H1 (cell line): ENCODE measurements at regions not wholly inside any gene's neighbourhood (a gene's known extent, or its start where the extent isn't known, plus 50 kb on each side); places are given as distances from the start of the nearest gene placed in this dataset.

Experiments
- CTCF ChIA-PET: fragments of 300-600 bp; sonication (Branson Sonifier 250); formaldehyde crosslinking; loops from one replicate; lab custom pipeline; 2021; ENCODE audit not compliant: partially characterized antibody; lab: Charles Lee
- POLR2A ChIA-PET: fragments of 300-600 bp; sonication (Branson Sonifier 250); formaldehyde crosslinking; loops from one replicate; lab custom pipeline; 2021; ENCODE audit warnings: inconsistent platforms; ENCODE audit not compliant: partially characterized antibody; lab: Charles Lee
- DNase-seq, 2 experiments: peaks; one replicate each; pipeline versions ENCODE4 v3.0.0 to v3.0.0-alpha.2; 2010 to 2022; ENCODE audit warnings: low spot score in 2 of 2, low read depth in 1 of 2, mixed read lengths in 1 of 2
- FAIRE-seq: peaks from 2 replicates; lab custom pipeline; 2011; peaks lifted over from hg19 to GRCh38; lab: Jason Lieb, UNC
- H2AFZ ChIP-seq: 2 replicates; pipeline ENCODE4 v1.8.1; 2012; ENCODE audit warnings: low read length, inconsistent platforms
- H2AK5ac ChIP-seq: 2 replicates; pipeline ENCODE4 v1.6.1; 2013; ENCODE audit warnings: low read depth, low read length
- H2BK120ac ChIP-seq: replicated peaks from 2 replicates; pipeline ENCODE3; 2013; ENCODE audit warnings: low read depth, low read length, inconsistent platforms
- H2BK12ac ChIP-seq: 2 replicates; pipeline ENCODE4 v1.6.1; 2013; ENCODE audit warnings: low read depth, low read length
- H2BK15ac ChIP-seq: 2 replicates; pipeline ENCODE4 v1.6.1; 2013; ENCODE audit warnings: low read length
- H2BK20ac ChIP-seq: 2 replicates; pipeline ENCODE4 v1.6.1; 2013; ENCODE audit warnings: low read length
- H2BK5ac ChIP-seq: 2 replicates; pipeline ENCODE4 v1.6.1; 2013; ENCODE audit warnings: low read depth, low read length
- H3K14ac ChIP-seq: 2 replicates; pipeline ENCODE4 v1.6.1; 2013; ENCODE audit warnings: inconsistent platforms; ENCODE audit not compliant: insufficient read length
- H3K18ac ChIP-seq: 2 replicates; pipeline ENCODE4 v1.6.1; 2013; ENCODE audit warnings: low read length; ENCODE audit errors: extremely low read depth
- H3K23ac ChIP-seq: 2 replicates; pipeline ENCODE4 v1.6.1; 2013; ENCODE audit warnings: inconsistent platforms; ENCODE audit not compliant: insufficient read length
- H3K23me2 ChIP-seq: 2 replicates; pipeline ENCODE4 v1.6.1; 2013; ENCODE audit warnings: low read depth, low read length
- H3K27ac ChIP-seq: 2 replicates; pipeline ENCODE4 v1.6.1; 2011; ENCODE audit warnings: low read depth, low read length, inconsistent platforms
- H3K27me3 ChIP-seq, 4 experiments: replicated peaks in 1 of 4; 1 replicate in 1 of 4; 2 replicates in 3 of 4; pipeline versions ENCODE4 v1.6.1 to v1.8.1; 2011 to 2013; ENCODE audit warnings: low read length in 3 of 4, mild to moderate bottlenecking in 3 of 4, inconsistent platforms in 2 of 4, mixed read lengths in 2 of 4, moderate library complexity in 1 of 4; ENCODE audit not compliant: control insufficient read depth in 3 of 4, insufficient read depth in 3 of 4; ENCODE audit errors: extremely low read depth in 1 of 4
- H3K36me3 ChIP-seq, 4 experiments: 2 replicates each; pipeline versions ENCODE4 v1.6.1 to v1.8.1; 2011 to 2013; ENCODE audit warnings: mild to moderate bottlenecking in 4 of 4, low read length in 3 of 4, moderate library complexity in 2 of 4, control low read depth in 1 of 4, inconsistent platforms in 1 of 4; ENCODE audit not compliant: insufficient read depth in 4 of 4, control insufficient read depth in 2 of 4
- H3K4ac ChIP-seq: replicated peaks from 2 replicates; pipeline ENCODE3; 2013; ENCODE audit warnings: low read length, low read depth, mixed read lengths, inconsistent platforms; ENCODE audit not compliant: insufficient read length
- H3K4me1 ChIP-seq, 4 experiments: replicated peaks in 1 of 4; 1 replicate in 1 of 4; 2 replicates in 3 of 4; pipeline versions ENCODE4 v1.6.1 to v1.8.1; 2011 to 2013; ENCODE audit warnings: low read length in 3 of 4, inconsistent platforms in 2 of 4, mixed read lengths in 1 of 4; ENCODE audit not compliant: insufficient read depth in 4 of 4, control insufficient read depth in 3 of 4
- H3K4me2 ChIP-seq, 2 experiments: 2 replicates each; pipeline versions ENCODE4 v1.6.1 to v1.8.1; 2011 to 2013; ENCODE audit warnings: low read depth in 2 of 2, low read length in 2 of 2, control low read depth in 1 of 2, inconsistent platforms in 1 of 2, mild to moderate bottlenecking in 1 of 2; ENCODE audit not compliant: insufficient read depth in 1 of 2
- H3K4me3 ChIP-seq, 4 experiments: fragments of 200-600, 300-600 bp in 1 of 4; sonication (generic), shearing (Covaris generic), sonication (Bioruptor Twin) in 1 of 4; 2 replicates each; pipeline versions ENCODE4 v1.5.1 to v1.8.1; 2011 to 2016; ENCODE audit warnings: low read length in 4 of 4, low read depth in 3 of 4, control low read depth in 2 of 4, inconsistent platforms in 2 of 4, mild to moderate bottlenecking in 2 of 4, mixed read lengths in 1 of 4, moderate library complexity in 1 of 4; ENCODE audit not compliant: insufficient read depth in 2 of 4; ENCODE audit errors: extremely low read depth in 1 of 4
- H3K56ac ChIP-seq: replicated peaks from 2 replicates; pipeline ENCODE3; 2013; ENCODE audit warnings: low read depth, mild to moderate bottlenecking, mixed read lengths, low read length, inconsistent platforms; ENCODE audit not compliant: insufficient read length
- H3K79me1 ChIP-seq: 2 replicates; pipeline ENCODE4 v1.6.1; 2013; ENCODE audit warnings: low read depth, low read length, control low read depth
- H3K79me2 ChIP-seq, 2 experiments: 2 replicates each; pipeline versions ENCODE4 v1.6.1 to v1.8.1; 2012 to 2013; ENCODE audit warnings: low read length in 2 of 2, mild to moderate bottlenecking in 2 of 2, inconsistent platforms in 1 of 2; ENCODE audit not compliant: insufficient read depth in 2 of 2, control insufficient read depth in 1 of 2
- H3K9ac ChIP-seq, 4 experiments: replicated peaks in 1 of 4; 1 replicate in 1 of 4; 2 replicates in 3 of 4; pipeline versions ENCODE4 v1.6.1 to v1.8.1; 2011 to 2013; ENCODE audit warnings: low read depth in 3 of 4, low read length in 3 of 4, control low read depth in 2 of 4, mild to moderate bottlenecking in 2 of 4, moderate library complexity in 2 of 4, inconsistent platforms in 1 of 4; ENCODE audit errors: extremely low read depth in 1 of 4
- H3K9me3 ChIP-seq, 2 experiments: 2 replicates each; pipeline versions ENCODE4 v1.6.1 to v1.8.1; 2012 to 2013; ENCODE audit warnings: mild to moderate bottlenecking in 2 of 2, moderate library complexity in 2 of 2, control low read depth in 1 of 2, inconsistent platforms in 1 of 2, low read depth in 1 of 2, low read length in 1 of 2, mixed read lengths in 1 of 2; ENCODE audit not compliant: insufficient read depth in 2 of 2
- H4K20me1 ChIP-seq, 2 experiments: replicated peaks in 1 of 2; 2 replicates each; pipeline versions ENCODE3 to v1.8.1; 2011 to 2013; ENCODE audit warnings: inconsistent platforms in 2 of 2, low read length in 2 of 2, mild to moderate bottlenecking in 1 of 2; ENCODE audit not compliant: insufficient read depth in 2 of 2, control insufficient read depth in 1 of 2
- H4K5ac ChIP-seq: 2 replicates; pipeline ENCODE4 v1.6.1; 2013; ENCODE audit warnings: low read length, low read depth, mixed read lengths, inconsistent platforms; ENCODE audit not compliant: insufficient read length
- H4K8ac ChIP-seq: 2 replicates; pipeline ENCODE4 v1.8.0; 2013; ENCODE audit warnings: mild to moderate bottlenecking, moderate library complexity, low read length, inconsistent platforms; ENCODE audit not compliant: insufficient read depth; ENCODE audit errors: extremely low read depth
- H4K91ac ChIP-seq: replicated peaks from 2 replicates; pipeline ENCODE3; 2013; ENCODE audit warnings: low read length, mixed read lengths, inconsistent platforms; ENCODE audit not compliant: insufficient read length
- CTBP2 ChIP-seq: IDR thresholded peaks from 2 replicates; pipeline ENCODE4 v1.7.0; 2011; ENCODE audit warnings: borderline replicate concordance, mild to moderate bottlenecking, moderate library complexity, mixed read lengths, low read length; ENCODE audit not compliant: insufficient read depth, insufficient read length
- KDM4A ChIP-seq: IDR thresholded peaks from one replicate; pipeline ENCODE4 v1.7.1; 2012; ENCODE audit warnings: low read depth, mild to moderate bottlenecking, moderate library complexity, low read length, inconsistent platforms; ENCODE audit not compliant: severe bottlenecking
- PHF8 ChIP-seq: fragments of 200-600 bp; sonication (generic); conservative IDR thresholded peaks from 2 replicates; pipeline ENCODE4 v1.7.1; 2012; ENCODE audit warnings: low read depth, mild to moderate bottlenecking, inconsistent platforms, low read length, moderate library complexity
- POLR2A ChIP-seq, 2 experiments: IDR thresholded peaks; 1 replicate in 1 of 2; 2 replicates in 1 of 2; pipeline ENCODE4 v1.6.1; 2011; ENCODE audit warnings: low read depth in 2 of 2, low read length in 2 of 2, mild to moderate bottlenecking in 2 of 2; ENCODE audit errors: control extremely low read depth in 1 of 2
- SP1 ChIP-seq: IDR thresholded peaks from 2 replicates; pipeline ENCODE4 v1.6.1; 2011; ENCODE audit warnings: low read depth, low read length
- ZNF274 ChIP-seq: IDR thresholded peaks from 2 replicates; pipeline ENCODE4 v1.7.0; 2012; ENCODE audit warnings: low read length, borderline replicate concordance; ENCODE audit errors: extremely low read depth
- WGBS, 2 experiments: shearing (Covaris generic) in 1 of 2; methylation state at CpG; one replicate each; pipeline versions ENCODE4 v1.1.6 to v1.1.7; 2013 to 2015; ENCODE audit warnings: low lambda C conversion rate in 2 of 2, mixed read lengths in 2 of 2, inconsistent platforms in 1 of 2, low coverage in 1 of 2, missing lambda C conversion rate in 1 of 2; ENCODE audit not compliant: insufficient replicate concordance in 2 of 2, insufficient coverage in 1 of 2, insufficient read length in 1 of 2; ENCODE audit errors: extremely low coverage in 1 of 2, missing lambda C conversion rate in 1 of 2; 5-methylcytosine and 5-hydroxymethylcytosine counted together

DNA sequence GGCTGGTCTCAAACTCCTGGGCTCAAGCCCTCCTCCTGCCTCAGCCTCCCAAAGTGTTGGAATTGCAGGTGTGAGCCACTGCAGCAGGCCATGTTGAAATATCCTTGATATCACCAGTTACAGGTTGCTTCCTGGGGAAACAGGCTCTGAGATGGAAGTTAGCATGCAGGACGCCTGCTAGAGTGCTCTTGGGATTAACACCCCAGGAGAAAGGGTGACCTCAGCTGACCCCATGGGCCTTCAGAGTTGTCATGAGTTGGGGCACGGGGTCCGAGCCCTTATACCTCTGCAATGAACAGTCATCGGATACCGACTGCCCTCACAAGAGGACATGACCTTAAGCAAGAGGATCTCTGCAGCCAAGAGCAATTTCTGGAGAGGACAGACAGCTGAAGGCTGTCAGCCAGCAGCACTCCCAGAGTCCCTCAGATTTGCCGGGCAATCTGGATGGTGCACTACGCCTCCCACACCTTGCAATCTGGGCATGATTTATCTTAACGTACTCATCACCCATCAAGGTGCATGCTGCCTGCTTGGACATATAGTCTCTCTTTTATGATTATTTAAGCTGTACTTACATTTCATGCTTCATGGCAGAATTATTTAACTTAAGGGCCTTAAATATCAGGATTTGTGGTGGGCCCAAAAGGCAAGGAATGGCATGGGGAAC lies 134.6 kb downstream of the ADSS2 start:
- Histone ChIP-seq H4K91ac (no peak overlapping the region), H3K23ac (no peak overlapping the region), H3K27me3 (no peaks in the 10 kb centered on the region), H4K20me1 (no peaks in the 10 kb centered on the region), H3K79me1 (no peaks in the 10 kb centered on the region), H2BK5ac (no peak overlapping the region), H3K18ac (no peak overlapping the region), H3K56ac (no peak overlapping the region), H3K4me3 (no peak overlapping the region), H3K79me2 (no peaks in the 10 kb centered on the region), H2BK120ac (no peak overlapping the region), H2AFZ (no peak overlapping the region), H4K5ac (no peak overlapping the region), H2AK5ac (no peak overlapping the region), H3K27ac (no peak overlapping the region), H2BK15ac (no peak overlapping the region), H3K9me3 (no peaks in the 10 kb centered on the region), H4K8ac (no peak overlapping the region), H3K36me3 (no peaks in the 10 kb centered on the region), H3K14ac (no peak overlapping the region), H2BK12ac (no peak overlapping the region), H3K4ac (no peak overlapping the region), H3K4me2 (no peak overlapping the region), H2BK20ac (no peak overlapping the region), H3K9ac (no peak overlapping the region), H3K4me1 (no peaks in the 10 kb centered on the region), H3K23me2 (no peaks in the 10 kb centered on the region)
- DNase-seq (no peak), FAIRE-seq (no peak)
- WGBS, 2 experiments, result 81% methylated on average over 8 of the region's 8 CpGs; no CpG with 5 or more reads in 1 of the 2 experiments
- CTCF ChIA-PET, result no interaction called here
- POLR2A ChIA-PET, result no interaction called here
- no peak for TF ChIP-seq SP1
- no peak for TF ChIP-seq ZNF274
- no peak for TF ChIP-seq CTBP2
- TF ChIP-seq PHF8, result no peak
- no peak for TF ChIP-seq KDM4A
- no peak for TF ChIP-seq POLR2A (IDR thresholded peaks at IDR 0.05; ENCODE audit: control extremely low read depth in 1 of 2, low read depth in 2 of 2, low read length in 2 of 2)
